ENCODE measurements at regions not wholly inside any gene's neighbourhood (a gene's known extent, or its start where the extent isn't known, plus 50 kb on each side); places are given as distances from the start of the nearest gene placed in this dataset.

- no peaks in the 10 kb centered on the region for H3K9me3 ChIP-seq (ENCODE audit: control insufficient read depth in 2 of 2, low read length in 2 of 2)
- H3K27ac ChIP-seq (ENCODE audit: low read depth in 2 of 2, low read length in 2 of 2): no peak overlapping the region
- no peaks in the 10 kb centered on the region for H3K27me3 ChIP-seq (ENCODE audit: control insufficient read depth in 2 of 2, insufficient read depth in 2 of 2, low read length in 2 of 2)
- H3K4me3 ChIP-seq (ENCODE audit: low read length in 2 of 2): no peak overlapping the region
- H3K36me3 ChIP-seq (ENCODE audit: control insufficient read depth in 2 of 2, insufficient read depth in 2 of 2, low read length in 2 of 2): no peaks in the 10 kb centered on the region
- H3K4me1 ChIP-seq (ENCODE audit: control insufficient read depth in 2 of 2, insufficient read depth in 2 of 2, low read length in 2 of 2): no peaks in the 10 kb centered on the region
- no peak overlapping the region for H3K9ac ChIP-seq (ENCODE audit: low read depth in 1 of 2, low read length in 2 of 2)
These were observed 572.0 kb downstream of the SOX11 start for GRCh38 chr2:6264198-6264597.

DNA sequence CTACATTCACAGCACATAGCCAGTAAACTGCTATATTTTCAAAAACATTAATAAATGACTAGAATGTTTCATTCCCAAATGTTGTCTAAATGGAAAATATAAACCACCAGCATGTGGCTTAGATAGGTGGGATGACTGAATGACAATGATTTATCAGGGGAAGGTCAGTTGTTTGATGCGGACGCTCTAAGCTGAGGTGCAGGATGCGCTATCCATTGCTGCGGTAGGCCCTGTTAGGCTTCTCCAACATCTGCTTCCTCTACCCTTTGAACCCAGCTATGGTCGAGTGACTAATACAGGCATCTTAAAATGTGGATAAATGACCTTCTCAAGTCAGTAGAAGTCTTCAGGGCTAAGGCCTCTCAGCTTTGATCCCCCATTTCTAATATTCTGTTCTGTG, 584.2 kb downstream of the CMPK2 start:
- H3K4me3 ChIP-seq (ENCODE audit: low read length in 2 of 2): no peak overlapping the region
- no peak overlapping the region for H3K9ac ChIP-seq (ENCODE audit: low read depth in 1 of 2, low read length in 2 of 2)
- H3K27me3 ChIP-seq (ENCODE audit: control insufficient read depth in 2 of 2, insufficient read depth in 2 of 2, low read length in 2 of 2): no peaks in the 10 kb centered on the region
- H3K4me1 ChIP-seq (ENCODE audit: control insufficient read depth in 2 of 2, insufficient read depth in 2 of 2, low read length in 2 of 2): no peaks in the 10 kb centered on the region
- H3K27ac ChIP-seq (ENCODE audit: low read depth in 2 of 2, low read length in 2 of 2): no peak overlapping the region
- no peaks in the 10 kb centered on the region for H3K36me3 ChIP-seq (ENCODE audit: control insufficient read depth in 2 of 2, insufficient read depth in 2 of 2, low read length in 2 of 2)
- H3K9me3 ChIP-seq (ENCODE audit: control insufficient read depth in 2 of 2, low read length in 2 of 2): no peaks in the 10 kb centered on the region

DNA sequence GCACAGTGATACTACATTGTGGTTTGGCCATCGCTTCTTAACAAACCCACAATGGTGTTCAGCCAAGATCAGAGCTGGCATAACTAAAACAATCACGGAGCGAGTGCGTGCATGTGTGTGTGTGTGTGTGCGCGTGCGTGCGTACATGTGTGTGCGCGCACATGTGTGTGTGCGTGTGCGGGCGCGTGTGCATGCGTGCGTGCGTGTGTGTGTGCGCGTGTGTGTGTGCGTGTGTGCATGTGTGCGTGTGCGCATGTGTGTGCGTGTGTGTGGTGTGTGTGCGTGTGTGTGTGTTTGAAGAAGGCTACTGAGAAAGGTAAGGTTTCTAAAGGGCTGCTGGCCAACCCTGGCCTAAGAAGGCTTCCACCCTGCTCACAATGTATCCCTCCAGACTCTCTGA, 582.4 kb downstream of the CMPK2 start:
- no peak overlapping the region for H3K27ac ChIP-seq (ENCODE audit: low read depth in 2 of 2, low read length in 2 of 2)
- no peaks in the 10 kb centered on the region for H3K36me3 ChIP-seq (ENCODE audit: control insufficient read depth in 2 of 2, insufficient read depth in 2 of 2, low read length in 2 of 2)
- no peaks in the 10 kb centered on the region for H3K9me3 ChIP-seq (ENCODE audit: control insufficient read depth in 2 of 2, low read length in 2 of 2)
- no peaks in the 10 kb centered on the region for H3K4me1 ChIP-seq (ENCODE audit: control insufficient read depth in 2 of 2, insufficient read depth in 2 of 2, low read length in 2 of 2)
- no peak overlapping the region for H3K9ac ChIP-seq (ENCODE audit: low read depth in 1 of 2, low read length in 2 of 2)
- no peak overlapping the region for H3K4me3 ChIP-seq (ENCODE audit: low read length in 2 of 2)
- H3K27me3 ChIP-seq (ENCODE audit: control insufficient read depth in 2 of 2, insufficient read depth in 2 of 2, low read length in 2 of 2): no peaks in the 10 kb centered on the region

- Histone ChIP-seq H3K9me3 (ENCODE audit: control insufficient read depth in 2 of 2, low read length in 2 of 2) (no peaks in the 10 kb centered on the region), H3K4me1 (ENCODE audit: control insufficient read depth in 2 of 2, insufficient read depth in 2 of 2, low read length in 2 of 2) (no peaks in the 10 kb centered on the region), H3K9ac (ENCODE audit: low read depth in 1 of 2, low read length in 2 of 2) (no peak overlapping the region), H3K36me3 (ENCODE audit: control insufficient read depth in 2 of 2, insufficient read depth in 2 of 2, low read length in 2 of 2) (no peaks in the 10 kb centered on the region), H3K27me3 (ENCODE audit: control insufficient read depth in 2 of 2, insufficient read depth in 2 of 2, low read length in 2 of 2) (no peaks in the 10 kb centered on the region), H3K27ac (ENCODE audit: low read depth in 2 of 2, low read length in 2 of 2) (no peak overlapping the region), H3K4me3 (ENCODE audit: low read length in 2 of 2) (no peak overlapping the region)
These were observed 578.3 kb downstream of the CMPK2 start for GRCh38 chr2:6287406-6287805.

DNA sequence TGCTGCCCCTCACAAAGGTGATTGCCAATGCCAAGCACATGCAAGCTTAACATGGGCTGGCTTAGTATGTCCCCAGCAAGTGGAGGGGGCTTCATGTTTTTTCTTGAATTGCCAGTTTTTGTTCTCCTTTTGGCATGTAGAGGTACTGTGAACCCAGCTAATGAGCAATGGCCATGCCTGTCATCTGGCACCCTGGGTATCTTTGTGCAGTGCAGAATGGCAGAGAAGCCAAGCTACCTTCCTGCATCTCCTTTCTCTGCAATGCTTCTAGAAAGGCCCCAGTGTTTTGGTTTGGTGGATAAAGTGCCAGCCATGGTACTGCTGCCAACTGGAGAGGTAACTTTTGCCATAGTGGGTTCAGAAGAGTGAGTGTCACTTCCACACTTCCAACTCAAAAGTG, 576.9 kb downstream of the CMPK2 start:
- H3K27ac ChIP-seq (ENCODE audit: low read depth in 2 of 2, low read length in 2 of 2): no peak overlapping the region
- no peaks in the 10 kb centered on the region for H3K4me1 ChIP-seq (ENCODE audit: control insufficient read depth in 2 of 2, insufficient read depth in 2 of 2, low read length in 2 of 2)
- H3K4me3 ChIP-seq (ENCODE audit: low read length in 2 of 2): no peak overlapping the region
- H3K27me3 ChIP-seq (ENCODE audit: control insufficient read depth in 2 of 2, insufficient read depth in 2 of 2, low read length in 2 of 2): no peaks in the 10 kb centered on the region
- no peaks in the 10 kb centered on the region for H3K9me3 ChIP-seq (ENCODE audit: control insufficient read depth in 2 of 2, low read length in 2 of 2)
- H3K9ac ChIP-seq (ENCODE audit: low read depth in 1 of 2, low read length in 2 of 2): no peak overlapping the region
- no peaks in the 10 kb centered on the region for H3K36me3 ChIP-seq (ENCODE audit: control insufficient read depth in 2 of 2, insufficient read depth in 2 of 2, low read length in 2 of 2)

GRCh38 chr2:6290217-6291015, 575.3 kb downstream of the CMPK2 start:
- Histone ChIP-seq H3K9me3 (ENCODE audit: control insufficient read depth in 2 of 2, low read length in 2 of 2) (no peaks in the 10 kb centered on the region), H3K4me3 (ENCODE audit: low read length in 2 of 2) (no peak overlapping the region), H3K4me1 (ENCODE audit: control insufficient read depth in 2 of 2, insufficient read depth in 2 of 2, low read length in 2 of 2) (no peaks in the 10 kb centered on the region), H3K36me3 (ENCODE audit: control insufficient read depth in 2 of 2, insufficient read depth in 2 of 2, low read length in 2 of 2) (no peaks in the 10 kb centered on the region), H3K27me3 (ENCODE audit: control insufficient read depth in 2 of 2, insufficient read depth in 2 of 2, low read length in 2 of 2) (no peaks in the 10 kb centered on the region), H3K9ac (ENCODE audit: low read depth in 1 of 2, low read length in 2 of 2) (no peak overlapping the region), H3K27ac (ENCODE audit: low read depth in 2 of 2, low read length in 2 of 2) (no peak overlapping the region)

DNA sequence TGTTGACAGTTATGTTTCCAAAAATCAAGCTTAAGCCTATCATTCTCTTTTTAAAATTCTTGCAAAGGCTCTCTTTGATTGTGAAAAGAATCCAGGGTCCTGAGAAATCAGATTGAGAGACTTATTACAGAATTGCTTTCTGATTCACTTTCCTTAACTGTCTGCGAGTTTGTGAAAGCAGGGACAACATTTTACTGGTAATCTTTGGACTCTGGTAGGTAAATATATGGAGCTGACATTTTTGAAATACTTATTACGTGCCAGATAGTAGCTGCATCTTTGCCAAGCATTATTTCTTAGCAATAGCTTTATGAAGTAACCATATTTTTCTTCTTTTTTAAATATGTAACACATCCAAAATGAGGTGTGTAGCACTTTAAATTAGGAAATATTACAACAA, 570.9 kb downstream of the CMPK2 start:
- no peak overlapping the region for H3K9ac ChIP-seq (ENCODE audit: low read depth in 1 of 2, low read length in 2 of 2)
- H3K36me3 ChIP-seq (ENCODE audit: control insufficient read depth in 2 of 2, insufficient read depth in 2 of 2, low read length in 2 of 2): no peaks in the 10 kb centered on the region
- no peak overlapping the region for H3K27ac ChIP-seq (ENCODE audit: low read depth in 2 of 2, low read length in 2 of 2)
- H3K9me3 ChIP-seq (ENCODE audit: control insufficient read depth in 2 of 2, low read length in 2 of 2): no peaks in the 10 kb centered on the region
- H3K4me3 ChIP-seq (ENCODE audit: low read length in 2 of 2): no peak overlapping the region
- no peaks in the 10 kb centered on the region for H3K4me1 ChIP-seq (ENCODE audit: control insufficient read depth in 2 of 2, insufficient read depth in 2 of 2, low read length in 2 of 2)
- no peaks in the 10 kb centered on the region for H3K27me3 ChIP-seq (ENCODE audit: control insufficient read depth in 2 of 2, insufficient read depth in 2 of 2, low read length in 2 of 2)

DNA sequence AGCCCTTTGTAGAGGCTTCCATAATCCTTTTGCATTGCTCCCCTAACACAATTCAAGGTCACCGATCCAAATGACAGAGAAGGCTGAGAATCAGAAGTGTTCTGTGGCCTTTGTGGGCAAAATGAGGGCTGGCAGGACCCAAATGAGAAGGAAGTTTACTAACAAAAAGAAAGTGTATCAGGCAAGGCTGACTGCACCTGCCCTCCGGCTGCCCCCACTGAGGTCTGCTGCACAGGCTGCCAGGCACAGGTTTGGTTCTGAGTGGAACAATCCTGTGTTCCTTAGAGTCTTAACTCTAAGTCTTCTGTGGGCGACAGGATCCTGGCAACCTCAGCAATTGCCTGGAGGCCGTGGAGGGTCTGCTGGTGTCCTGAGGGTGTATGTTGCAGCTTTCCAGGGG, 568.5 kb downstream of the CMPK2 start:
- H3K9ac ChIP-seq (ENCODE audit: low read depth in 1 of 2, low read length in 2 of 2): no peak overlapping the region
- H3K4me3 ChIP-seq (ENCODE audit: low read length in 2 of 2): no peak overlapping the region
- no peaks in the 10 kb centered on the region for H3K36me3 ChIP-seq (ENCODE audit: control insufficient read depth in 2 of 2, insufficient read depth in 2 of 2, low read length in 2 of 2)
- no peaks in the 10 kb centered on the region for H3K27me3 ChIP-seq (ENCODE audit: control insufficient read depth in 2 of 2, insufficient read depth in 2 of 2, low read length in 2 of 2)
- no peaks in the 10 kb centered on the region for H3K4me1 ChIP-seq (ENCODE audit: control insufficient read depth in 2 of 2, insufficient read depth in 2 of 2, low read length in 2 of 2)
- no peak overlapping the region for H3K27ac ChIP-seq (ENCODE audit: low read depth in 2 of 2, low read length in 2 of 2)
- no peaks in the 10 kb centered on the region for H3K9me3 ChIP-seq (ENCODE audit: control insufficient read depth in 2 of 2, low read length in 2 of 2)

DNA sequence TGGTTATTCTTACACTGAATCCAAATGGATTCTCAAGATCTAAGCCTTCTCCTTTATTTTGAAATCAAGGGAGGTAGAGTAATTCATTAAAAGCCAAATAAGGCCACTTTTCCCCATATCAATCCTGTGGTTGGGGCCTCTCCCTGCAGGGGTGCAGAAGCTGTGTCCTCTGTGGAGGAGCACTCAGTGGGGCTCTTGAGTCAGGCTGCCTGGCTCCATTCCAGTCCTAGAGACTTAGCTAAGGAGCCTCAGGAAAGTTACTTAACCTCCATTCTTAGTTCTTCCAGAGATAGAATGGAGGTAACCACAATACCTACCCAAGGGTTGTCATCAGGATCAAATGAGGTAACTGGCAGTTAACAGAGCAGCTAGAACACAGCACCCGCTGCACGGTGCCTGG, 564.3 kb downstream of the CMPK2 start:
- Histone ChIP-seq H3K27me3 (ENCODE audit: control insufficient read depth in 2 of 2, insufficient read depth in 2 of 2, low read length in 2 of 2) (no peaks in the 10 kb centered on the region), H3K27ac (ENCODE audit: low read depth in 2 of 2, low read length in 2 of 2) (no peak overlapping the region), H3K4me1 (ENCODE audit: control insufficient read depth in 2 of 2, insufficient read depth in 2 of 2, low read length in 2 of 2) (no peaks in the 10 kb centered on the region), H3K9ac (ENCODE audit: low read depth in 1 of 2, low read length in 2 of 2) (no peak overlapping the region), H3K36me3 (ENCODE audit: control insufficient read depth in 2 of 2, insufficient read depth in 2 of 2, low read length in 2 of 2) (no peaks in the 10 kb centered on the region), H3K4me3 (ENCODE audit: low read length in 2 of 2) (no peak overlapping the region), H3K9me3 (ENCODE audit: control insufficient read depth in 2 of 2, low read length in 2 of 2) (no peaks in the 10 kb centered on the region)

DNA sequence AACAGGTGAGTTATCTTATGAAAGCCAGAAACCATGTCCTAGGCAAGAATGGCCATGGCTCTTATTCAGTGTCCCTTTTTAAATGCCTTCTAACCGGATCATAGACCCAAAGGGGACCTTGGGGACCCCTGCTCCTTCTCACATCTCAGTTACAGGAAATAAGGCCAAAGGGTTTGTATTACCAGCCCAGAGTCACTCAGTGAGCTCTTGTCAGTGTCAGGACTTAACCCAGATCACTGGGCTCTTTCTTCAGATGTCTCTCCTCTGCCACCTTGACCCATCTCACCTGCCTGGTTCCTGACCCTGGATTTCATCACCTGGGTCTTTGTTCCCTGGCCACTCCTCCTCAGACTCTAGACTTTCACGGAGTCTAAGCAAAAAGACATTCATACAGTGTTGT, 556.7 kb downstream of the CMPK2 start:
- Histone ChIP-seq H3K9ac (ENCODE audit: low read depth in 1 of 2, low read length in 2 of 2) (no peak overlapping the region), H3K9me3 (ENCODE audit: control insufficient read depth in 2 of 2, low read length in 2 of 2) (no peaks in the 10 kb centered on the region), H3K27ac (ENCODE audit: low read depth in 2 of 2, low read length in 2 of 2) (no peak overlapping the region), H3K4me3 (ENCODE audit: low read length in 2 of 2) (no peak overlapping the region), H3K27me3 (ENCODE audit: control insufficient read depth in 2 of 2, insufficient read depth in 2 of 2, low read length in 2 of 2) (no peaks in the 10 kb centered on the region), H3K4me1 (ENCODE audit: control insufficient read depth in 2 of 2, insufficient read depth in 2 of 2, low read length in 2 of 2) (no peaks in the 10 kb centered on the region), H3K36me3 (ENCODE audit: control insufficient read depth in 2 of 2, insufficient read depth in 2 of 2, low read length in 2 of 2) (no peaks in the 10 kb centered on the region)
